GM18861 (cell line): ENCODE measurements at regions not wholly inside any gene's neighbourhood (a gene's known extent, or its start where the extent isn't known, plus 50 kb on each side); places are given as distances from the start of the nearest gene placed in this dataset.
"Not testable (repeated sequence)": the region's sequence is repeated elsewhere in the genome, so short reads cannot be mapped to it uniquely, and the experiment has no call there.

ENCODE experiments used
- ATAC-seq: cut with Tn5 transposase; IDR thresholded peaks from one replicate; pipeline ENCODE4 v1.9.1; 2021; ENCODE audit not compliant: unreplicated experiment

GRCh38 chr3:159260049-159260662 lies 458.3 kb downstream of the MFSD1 start:
- peak; percentile 52 for ATAC-seq

DNA sequence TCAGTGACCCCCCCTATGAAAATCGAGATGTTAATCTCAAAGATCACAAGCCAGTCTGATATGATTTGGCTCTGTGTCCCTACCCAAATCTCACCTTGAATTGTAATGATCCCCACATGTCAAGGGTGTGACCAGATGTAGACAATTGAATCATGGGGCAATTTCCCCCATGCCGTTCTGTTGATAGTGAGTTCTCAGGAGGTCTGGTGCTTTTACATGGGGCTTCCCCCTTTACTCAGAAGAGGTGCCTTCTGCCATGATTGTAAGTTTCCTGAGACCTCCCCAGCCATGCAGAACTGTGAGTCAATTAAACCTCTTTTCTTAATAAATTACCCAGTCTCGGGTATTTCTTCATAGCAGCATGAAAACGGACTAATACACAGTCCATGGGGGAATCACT lies 459.5 kb downstream of the MFSD1 start:
- not testable (repeated sequence) for ATAC-seq

DNA sequence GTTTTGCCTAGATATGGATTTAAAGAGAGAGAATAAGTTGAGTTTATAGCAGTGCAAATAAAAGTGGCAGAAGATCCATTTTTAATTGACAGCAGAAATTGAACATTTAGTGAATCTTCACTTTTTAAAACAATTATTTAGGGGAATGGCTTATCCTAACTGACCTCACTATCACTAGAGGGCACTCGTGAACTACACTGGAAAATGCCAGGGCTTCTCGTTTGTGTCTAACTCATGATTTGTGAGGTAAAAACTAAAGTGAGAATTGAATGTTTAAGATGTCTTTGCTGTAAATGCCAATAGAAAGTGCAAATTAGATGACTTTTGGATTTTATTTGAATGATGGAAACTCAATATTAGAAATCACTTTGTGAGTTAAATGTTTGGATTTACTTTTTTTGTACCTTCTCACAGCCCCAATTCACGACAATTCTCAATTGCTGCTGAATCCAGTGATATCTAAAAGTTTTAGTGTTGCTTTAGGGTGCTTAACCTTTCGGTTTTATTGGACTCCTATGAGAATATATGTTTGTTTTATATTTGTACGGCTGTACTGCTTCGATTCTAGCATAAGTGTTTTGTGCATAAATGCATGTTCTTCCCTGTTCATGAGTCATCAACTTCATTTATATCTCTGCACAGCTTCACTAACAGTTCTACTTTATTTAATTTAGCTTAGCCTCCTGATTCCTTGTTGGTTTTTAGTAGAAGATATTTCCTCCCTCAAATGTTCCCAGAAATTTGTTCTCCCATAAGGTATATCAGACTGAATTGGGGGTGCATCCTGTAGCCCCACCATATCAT lies 462.1 kb downstream of the MFSD1 start:
- no peak for ATAC-seq

DNA sequence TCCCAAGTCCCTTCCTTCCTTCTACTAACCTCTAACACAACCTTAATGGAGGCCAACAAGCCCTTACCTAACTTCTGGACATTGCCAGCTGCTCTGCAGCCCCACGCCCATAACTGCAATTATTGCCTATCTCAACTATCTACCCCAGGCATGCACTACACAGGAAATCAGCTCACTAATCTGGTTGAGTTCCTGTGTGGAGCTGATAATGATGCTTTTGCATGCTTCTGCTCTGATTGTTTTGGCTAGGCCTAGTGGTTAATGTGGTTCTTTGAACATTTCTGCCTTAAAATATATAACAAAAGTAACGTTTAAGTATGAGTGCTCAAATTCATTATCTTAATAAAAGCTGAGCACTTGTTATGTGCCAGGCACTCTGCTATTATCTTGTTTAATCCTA lies 463.9 kb downstream of the MFSD1 start:
- no peak for ATAC-seq

- peak; percentile 52 for ATAC-seq
Observed at GRCh38 chr3:159266779-159267178, 464.9 kb downstream of the MFSD1 start.

DNA sequence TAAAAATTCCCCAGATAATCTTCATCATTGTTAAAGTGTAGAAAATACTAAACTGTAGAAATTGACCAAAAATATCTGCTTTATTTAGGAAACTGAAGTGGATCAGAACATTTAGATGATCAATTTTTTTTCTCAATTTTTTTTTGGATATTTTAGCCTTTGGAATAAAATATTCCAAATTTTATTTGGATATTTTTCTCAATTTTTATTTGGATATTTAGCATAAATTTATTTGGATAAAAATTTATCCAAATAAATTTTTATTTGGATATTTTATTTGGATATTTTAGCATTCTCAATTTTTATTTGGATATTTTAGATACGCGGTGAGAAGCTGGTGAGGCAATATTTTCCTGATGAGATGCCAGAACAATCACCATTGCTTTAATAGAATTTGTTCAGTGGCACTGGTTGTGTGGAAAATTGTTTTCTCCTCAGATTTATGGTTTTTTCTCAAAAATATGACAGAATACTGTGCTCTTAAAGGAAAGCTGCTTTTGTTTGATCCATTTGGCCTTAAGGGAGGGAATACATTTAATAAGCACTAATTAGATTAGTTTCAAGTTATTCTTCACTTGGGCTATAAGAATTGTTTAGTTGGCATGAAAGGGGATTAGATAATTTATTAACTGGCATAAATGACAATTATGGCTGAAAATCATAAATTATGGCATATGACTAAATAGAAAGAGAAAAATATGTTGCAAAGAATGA lies 470.1 kb downstream of the MFSD1 start:
- ATAC-seq, result no peak

DNA sequence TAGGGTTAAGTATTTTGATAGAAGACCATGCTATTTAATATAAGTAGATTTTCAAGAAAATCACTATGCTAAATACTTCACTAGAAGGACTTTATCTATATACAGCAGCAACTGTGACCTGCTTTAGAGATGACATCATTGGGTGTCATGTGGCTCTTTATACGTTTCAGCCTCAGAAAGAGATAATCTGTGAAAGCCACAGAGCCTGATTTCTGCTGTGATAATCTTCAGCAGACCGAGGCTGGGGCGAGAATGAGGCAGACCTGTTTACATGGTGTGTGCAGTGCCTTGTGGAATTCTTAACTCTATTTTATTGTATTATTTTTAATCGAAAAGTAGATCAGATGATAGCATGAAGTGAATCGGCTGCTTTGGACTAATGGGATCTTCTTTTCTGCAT lies 471.2 kb downstream of the MFSD1 start:
- no peak for ATAC-seq

DNA sequence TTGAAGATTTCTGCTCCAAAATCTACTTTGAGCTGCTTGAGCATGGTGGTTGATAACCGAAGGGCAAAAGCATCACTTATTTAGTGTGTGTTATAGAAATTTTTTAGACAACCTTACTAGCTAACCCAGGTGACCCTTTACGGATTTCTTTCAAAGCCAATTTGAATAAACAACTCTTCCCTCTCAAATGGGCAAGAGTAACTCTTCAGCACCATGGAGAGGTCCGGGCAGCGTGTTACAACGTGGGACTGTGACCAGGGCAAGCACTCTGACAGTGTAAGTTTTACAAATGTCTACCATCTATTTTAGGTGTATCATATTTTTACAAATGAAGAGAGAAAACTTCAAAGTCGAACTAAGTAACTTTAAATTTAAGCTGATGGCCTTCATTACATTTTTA lies 471.8 kb downstream of the MFSD1 start:
- no peak for ATAC-seq

DNA sequence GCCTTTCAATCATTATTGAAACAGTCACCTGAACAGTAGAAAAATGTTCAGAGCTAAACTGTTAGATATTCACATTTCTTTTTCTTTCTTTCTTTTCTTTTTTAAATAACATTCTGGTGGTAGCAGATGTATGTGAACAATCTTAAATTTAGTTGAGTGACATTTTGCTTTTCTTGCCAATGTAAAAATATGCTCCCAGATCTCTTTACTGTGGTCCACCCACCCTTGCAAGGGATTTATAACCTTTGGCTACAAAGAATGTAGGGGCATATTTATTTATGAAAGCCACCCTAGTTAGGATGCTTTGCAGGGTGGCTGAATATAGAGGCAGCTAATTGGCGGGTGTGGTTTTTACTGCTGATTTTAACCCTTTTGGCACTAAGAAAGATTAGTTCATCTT lies 473.9 kb downstream of the MFSD1 start:
- ATAC-seq, result no peak

DNA sequence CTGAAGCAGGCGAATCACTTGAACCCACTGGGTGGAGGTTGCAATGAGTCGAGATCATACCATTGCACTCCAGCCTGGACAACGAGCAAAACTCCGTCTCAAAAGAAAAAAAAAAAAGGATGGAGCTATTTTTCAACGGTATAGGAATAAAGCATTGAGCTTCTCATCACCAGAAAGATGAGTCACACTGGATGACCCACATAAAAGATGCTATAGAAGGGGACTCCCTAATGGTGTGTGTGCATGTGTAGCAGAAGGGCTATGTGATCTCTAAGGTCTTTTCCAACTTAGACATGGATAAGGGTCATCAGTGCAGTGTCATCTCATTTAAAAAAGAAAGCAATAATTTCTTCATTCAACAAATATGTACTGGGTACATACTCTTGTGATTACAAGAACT lies 476.0 kb downstream of the MFSD1 start:
- ATAC-seq, result no peak

- no peak for ATAC-seq
Observed at GRCh38 chr3:159280386-159281191, 478.7 kb downstream of the MFSD1 start.

DNA sequence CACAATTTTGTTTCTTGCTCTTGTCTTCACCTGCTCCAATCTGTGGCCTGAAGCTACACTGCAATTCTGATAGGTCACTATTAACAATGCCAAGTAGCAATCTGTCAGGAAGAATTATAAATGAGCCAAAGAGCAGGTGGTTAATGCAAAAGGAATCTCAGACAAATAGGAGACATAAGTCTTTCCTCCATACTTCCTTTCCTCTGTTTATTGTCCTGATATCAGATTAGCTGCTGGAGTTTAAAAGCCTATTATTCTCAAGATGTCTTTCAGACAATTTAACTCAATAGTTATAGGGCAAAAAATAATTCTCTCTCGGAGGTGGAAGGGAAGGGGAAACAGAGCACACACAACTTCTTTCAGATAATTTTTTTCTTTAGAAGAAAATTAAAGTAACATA lies 491.6 kb downstream of the MFSD1 start:
- ATAC-seq, result no peak

- no peak for ATAC-seq
Observed at GRCh38 chr3:159301961-159302360, 500.1 kb downstream of the MFSD1 start.

GRCh38 chr3:159305017-159305416 lies 503.2 kb downstream of the MFSD1 start:
- no peak for ATAC-seq

DNA sequence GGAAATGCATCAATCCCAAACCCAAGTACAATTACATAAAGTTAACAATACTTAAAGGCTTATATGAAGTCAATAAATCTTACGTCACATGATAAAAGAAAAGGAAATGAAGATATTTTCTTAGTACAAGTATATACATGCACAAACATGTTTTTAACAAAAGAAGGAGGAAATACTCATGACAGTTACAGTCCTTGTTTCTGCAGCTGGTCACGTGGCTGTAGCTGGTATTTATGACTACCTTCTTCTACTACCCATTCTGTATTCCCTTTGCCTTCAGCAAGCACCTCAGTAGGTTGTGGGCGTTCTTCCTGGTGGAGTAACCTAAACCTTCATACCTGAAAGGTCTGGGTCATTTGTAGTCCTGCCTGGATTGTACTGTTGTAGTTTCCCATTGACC lies 514.9 kb downstream of the MFSD1 start:
- ATAC-seq, result not testable (repeated sequence)

DNA sequence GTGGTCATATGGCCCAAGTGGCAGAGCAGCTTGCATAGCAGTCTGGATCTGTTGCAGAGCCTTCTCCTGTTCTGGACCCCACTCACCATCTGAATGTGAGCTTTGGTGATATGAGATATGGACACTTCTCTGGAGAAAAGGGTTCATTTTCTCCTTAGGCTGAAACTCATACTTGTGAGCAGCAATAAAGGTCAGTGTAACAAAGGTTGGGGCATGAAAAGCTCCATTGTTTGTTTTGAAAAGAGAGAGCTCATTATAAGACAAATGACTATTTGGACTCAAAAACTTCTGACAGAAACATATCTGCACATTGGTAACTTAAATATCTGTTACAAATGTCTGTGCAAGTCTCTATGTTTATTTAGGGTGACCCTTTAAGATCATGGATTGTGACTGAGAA lies 517.3 kb downstream of the MFSD1 start:
- no peak for ATAC-seq

DNA sequence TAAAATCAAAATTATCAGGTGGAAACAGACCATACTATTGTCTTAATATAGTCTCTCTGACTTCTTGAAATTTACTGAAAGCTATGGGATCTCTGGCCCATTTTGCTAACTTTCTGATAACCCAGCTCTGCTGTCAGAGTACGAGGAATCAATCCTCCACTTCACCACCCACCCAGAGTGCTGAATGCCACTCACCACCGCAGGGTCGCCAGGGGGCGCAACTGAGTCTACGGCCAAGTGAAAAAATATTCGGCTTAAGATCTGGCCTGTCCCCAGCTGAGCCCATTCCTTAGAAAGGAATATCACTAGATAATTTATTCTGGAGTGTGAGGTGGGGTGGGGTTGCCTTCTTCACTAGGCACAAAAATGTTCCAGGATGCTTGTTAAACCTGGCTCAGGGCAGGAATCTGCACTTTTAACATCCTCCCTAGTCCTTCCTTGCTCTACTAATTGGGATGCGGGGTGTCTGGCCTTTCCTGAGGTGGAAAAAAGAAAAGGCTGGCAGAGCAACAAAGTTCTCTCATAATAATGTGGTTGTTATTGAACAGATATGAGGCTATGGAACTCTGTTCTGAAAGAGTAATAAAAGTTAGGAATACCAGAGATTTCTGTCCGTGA lies 520.6 kb downstream of the MFSD1 start:
- no peak for ATAC-seq

DNA sequence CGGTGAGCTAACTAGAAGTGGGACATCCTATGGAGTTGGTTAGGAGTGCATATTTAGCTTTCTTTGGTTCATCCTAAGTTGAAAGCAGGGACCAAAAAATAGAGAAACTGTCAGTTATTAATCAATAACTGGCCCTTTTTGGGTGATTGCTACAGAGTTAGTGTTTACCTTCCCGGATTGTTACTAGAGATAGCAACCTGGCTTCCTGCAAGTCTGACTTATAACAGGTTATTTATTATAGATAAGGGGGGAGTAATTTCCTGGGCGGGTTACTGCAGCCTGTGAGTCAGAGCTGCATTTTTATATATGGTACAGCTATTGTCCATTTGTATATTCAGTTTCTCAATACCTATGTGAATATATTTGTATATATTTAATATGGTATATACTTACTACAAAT lies 522.0 kb downstream of the MFSD1 start:
- no peak for ATAC-seq

DNA sequence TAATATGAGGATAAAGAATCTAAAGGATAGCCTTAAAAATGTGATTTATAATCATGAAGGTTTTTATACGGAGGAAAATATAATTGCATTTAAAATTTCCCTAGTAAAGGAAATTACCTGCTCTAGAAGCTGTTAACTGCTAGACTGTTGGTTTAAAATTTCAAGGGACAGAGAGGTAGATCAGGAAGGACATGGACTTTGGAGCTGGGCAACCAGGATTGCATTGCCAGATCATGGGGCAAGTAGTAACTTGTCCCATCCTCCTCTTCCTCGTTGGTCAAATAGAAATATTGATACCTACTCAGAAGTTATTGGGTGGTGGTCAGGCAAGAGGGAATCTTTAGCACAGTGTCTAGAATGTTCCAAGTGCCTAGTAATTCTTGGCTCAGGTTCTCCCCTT lies 525.1 kb downstream of the MFSD1 start:
- ATAC-seq, result no peak

DNA sequence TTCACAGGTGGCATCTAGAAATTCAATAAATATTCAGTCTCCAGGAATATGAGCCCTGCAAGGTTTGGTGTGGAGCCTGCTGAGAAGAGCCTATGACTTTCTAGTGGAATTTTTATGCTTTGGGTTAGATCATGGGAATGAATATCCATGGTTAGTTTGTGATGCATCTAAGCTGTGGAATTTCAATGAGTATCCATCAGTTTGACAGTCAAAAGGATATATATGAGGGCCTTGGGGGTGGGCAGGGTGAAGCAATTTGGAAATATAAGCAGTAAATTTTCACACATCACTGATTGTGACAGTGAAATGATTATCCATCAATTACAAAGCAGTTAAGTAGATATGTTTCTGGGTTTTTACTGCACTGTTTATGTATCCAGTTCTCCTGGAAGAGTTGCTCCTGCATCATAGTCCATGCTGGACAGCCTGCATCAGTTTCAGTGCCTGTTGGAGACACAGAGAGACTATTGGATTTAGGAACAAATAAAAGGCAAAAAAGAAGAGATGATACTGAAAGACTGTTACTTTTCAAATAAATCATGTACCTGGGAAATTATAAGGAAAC lies 530.8 kb downstream of the MFSD1 start:
- ATAC-seq, result no peak

DNA sequence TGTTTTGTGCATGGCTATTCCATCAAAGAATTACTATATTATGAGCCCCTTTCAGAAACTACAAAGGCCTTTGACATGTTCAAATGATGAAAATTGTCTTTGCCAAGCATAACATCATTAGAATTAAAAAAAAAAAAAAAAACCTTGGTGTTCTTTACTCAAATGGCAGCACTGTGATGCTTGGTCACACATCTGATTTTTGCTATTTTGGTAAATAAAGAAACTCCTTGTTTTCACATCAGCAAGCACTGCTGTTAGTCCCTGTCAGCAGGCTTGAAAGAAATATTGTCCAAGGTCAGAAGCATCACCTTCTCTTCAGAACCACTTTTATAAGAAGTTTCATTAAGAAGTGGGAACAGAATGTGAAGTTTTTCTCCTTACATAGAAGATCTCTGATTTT lies 537.3 kb downstream of the MFSD1 start:
- no peak for ATAC-seq
